ENCODE measurements at regions not wholly inside any gene's neighbourhood (a gene's known extent, or its start where the extent isn't known, plus 50 kb on each side); places are given as distances from the start of the nearest gene placed in this dataset.

- H3K4me1 Mint-ChIP-seq, result no peaks in the 10 kb centered on the region; the same call in 2 of the 3 replicates
- Histone ChIP-seq H3F3A (replicated peaks; ENCODE audit: low read depth) (no peaks in the 10 kb centered on the region), H3K27me3 (ENCODE audit: insufficient read depth) (no peaks in the 10 kb centered on the region; the same call in 1 of the 2 replicates), H3K4me2 (no peak overlapping the region), H2AFZ (no peak overlapping the region), H3K79me2 (replicated peaks; ENCODE audit: insufficient read depth) (no peaks in the 10 kb centered on the region), H4K20me1 (replicated peaks; ENCODE audit: insufficient read depth) (no peaks in the 10 kb centered on the region), H3K4me3 (no peak overlapping the region), H3K36me3 (ENCODE audit: insufficient read depth) (no peaks in the 10 kb centered on the region), H3K4me1 (ENCODE audit: insufficient read depth) (peaks cover 7% of the 10 kb centered on the region), H3K9me2 (ENCODE audit: insufficient read depth) (no peaks in the 10 kb centered on the region; the same call in 1 of the 2 replicates), H3K27ac (ENCODE audit: low read depth) (no peak overlapping the region)
- no peaks in the 10 kb centered on the region for H3K36me3 Mint-ChIP-seq (ENCODE audit: low read depth)
- no peaks in the 10 kb centered on the region for H3K9me3 Mint-ChIP-seq
- no peaks in the 10 kb centered on the region for H3K27me3 Mint-ChIP-seq (ENCODE audit: insufficient read depth, low read depth, poor library complexity)
- H3K27ac Mint-ChIP-seq, result no peak overlapping the region
- ATAC-seq, result no peak
- no peak overlapping the region for H3K4me3 Mint-ChIP-seq
- no peak for DNase-seq (ENCODE audit: low spot score)
- no peak for TF ChIP-seq CREB1 (CRISPR knock-in tag; IDR thresholded peaks at IDR 0.05; ENCODE audit: low read depth)
Measured at GRCh38 chr10:94199565-94199964, 163.2 kb downstream of the NOC3L start.

GRCh38 chr10:94200146-94200837 lies 162.4 kb downstream of the NOC3L start:
- Histone ChIP-seq H3K4me1 (ENCODE audit: insufficient read depth) (peaks cover 7% of the 10 kb centered on the region), H3K36me3 (ENCODE audit: insufficient read depth) (no peaks in the 10 kb centered on the region)
- H3K27ac Mint-ChIP-seq, result no peak overlapping the region
- TF ChIP-seq, protein P1, sequence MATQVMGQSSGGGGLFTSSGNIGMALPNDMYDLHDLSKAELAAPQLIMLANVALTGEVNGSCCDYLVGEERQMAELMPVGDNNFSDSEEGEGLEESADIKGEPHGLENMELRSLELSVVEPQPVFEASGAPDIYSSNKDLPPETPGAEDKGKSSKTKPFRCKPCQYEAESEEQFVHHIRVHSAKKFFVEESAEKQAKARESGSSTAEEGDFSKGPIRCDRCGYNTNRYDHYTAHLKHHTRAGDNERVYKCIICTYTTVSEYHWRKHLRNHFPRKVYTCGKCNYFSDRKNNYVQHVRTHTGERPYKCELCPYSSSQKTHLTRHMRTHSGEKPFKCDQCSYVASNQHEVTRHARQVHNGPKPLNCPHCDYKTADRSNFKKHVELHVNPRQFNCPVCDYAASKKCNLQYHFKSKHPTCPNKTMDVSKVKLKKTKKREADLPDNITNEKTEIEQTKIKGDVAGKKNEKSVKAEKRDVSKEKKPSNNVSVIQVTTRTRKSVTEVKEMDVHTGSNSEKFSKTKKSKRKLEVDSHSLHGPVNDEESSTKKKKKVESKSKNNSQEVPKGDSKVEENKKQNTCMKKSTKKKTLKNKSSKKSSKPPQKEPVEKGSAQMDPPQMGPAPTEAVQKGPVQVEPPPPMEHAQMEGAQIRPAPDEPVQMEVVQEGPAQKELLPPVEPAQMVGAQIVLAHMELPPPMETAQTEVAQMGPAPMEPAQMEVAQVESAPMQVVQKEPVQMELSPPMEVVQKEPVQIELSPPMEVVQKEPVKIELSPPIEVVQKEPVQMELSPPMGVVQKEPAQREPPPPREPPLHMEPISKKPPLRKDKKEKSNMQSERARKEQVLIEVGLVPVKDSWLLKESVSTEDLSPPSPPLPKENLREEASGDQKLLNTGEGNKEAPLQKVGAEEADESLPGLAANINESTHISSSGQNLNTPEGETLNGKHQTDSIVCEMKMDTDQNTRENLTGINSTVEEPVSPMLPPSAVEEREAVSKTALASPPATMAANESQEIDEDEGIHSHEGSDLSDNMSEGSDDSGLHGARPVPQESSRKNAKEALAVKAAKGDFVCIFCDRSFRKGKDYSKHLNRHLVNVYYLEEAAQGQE (IDR thresholded peaks at IDR 0.05; ENCODE audit: unreplicated experiment), result no peak
- TF ChIP-seq, protein P2, sequence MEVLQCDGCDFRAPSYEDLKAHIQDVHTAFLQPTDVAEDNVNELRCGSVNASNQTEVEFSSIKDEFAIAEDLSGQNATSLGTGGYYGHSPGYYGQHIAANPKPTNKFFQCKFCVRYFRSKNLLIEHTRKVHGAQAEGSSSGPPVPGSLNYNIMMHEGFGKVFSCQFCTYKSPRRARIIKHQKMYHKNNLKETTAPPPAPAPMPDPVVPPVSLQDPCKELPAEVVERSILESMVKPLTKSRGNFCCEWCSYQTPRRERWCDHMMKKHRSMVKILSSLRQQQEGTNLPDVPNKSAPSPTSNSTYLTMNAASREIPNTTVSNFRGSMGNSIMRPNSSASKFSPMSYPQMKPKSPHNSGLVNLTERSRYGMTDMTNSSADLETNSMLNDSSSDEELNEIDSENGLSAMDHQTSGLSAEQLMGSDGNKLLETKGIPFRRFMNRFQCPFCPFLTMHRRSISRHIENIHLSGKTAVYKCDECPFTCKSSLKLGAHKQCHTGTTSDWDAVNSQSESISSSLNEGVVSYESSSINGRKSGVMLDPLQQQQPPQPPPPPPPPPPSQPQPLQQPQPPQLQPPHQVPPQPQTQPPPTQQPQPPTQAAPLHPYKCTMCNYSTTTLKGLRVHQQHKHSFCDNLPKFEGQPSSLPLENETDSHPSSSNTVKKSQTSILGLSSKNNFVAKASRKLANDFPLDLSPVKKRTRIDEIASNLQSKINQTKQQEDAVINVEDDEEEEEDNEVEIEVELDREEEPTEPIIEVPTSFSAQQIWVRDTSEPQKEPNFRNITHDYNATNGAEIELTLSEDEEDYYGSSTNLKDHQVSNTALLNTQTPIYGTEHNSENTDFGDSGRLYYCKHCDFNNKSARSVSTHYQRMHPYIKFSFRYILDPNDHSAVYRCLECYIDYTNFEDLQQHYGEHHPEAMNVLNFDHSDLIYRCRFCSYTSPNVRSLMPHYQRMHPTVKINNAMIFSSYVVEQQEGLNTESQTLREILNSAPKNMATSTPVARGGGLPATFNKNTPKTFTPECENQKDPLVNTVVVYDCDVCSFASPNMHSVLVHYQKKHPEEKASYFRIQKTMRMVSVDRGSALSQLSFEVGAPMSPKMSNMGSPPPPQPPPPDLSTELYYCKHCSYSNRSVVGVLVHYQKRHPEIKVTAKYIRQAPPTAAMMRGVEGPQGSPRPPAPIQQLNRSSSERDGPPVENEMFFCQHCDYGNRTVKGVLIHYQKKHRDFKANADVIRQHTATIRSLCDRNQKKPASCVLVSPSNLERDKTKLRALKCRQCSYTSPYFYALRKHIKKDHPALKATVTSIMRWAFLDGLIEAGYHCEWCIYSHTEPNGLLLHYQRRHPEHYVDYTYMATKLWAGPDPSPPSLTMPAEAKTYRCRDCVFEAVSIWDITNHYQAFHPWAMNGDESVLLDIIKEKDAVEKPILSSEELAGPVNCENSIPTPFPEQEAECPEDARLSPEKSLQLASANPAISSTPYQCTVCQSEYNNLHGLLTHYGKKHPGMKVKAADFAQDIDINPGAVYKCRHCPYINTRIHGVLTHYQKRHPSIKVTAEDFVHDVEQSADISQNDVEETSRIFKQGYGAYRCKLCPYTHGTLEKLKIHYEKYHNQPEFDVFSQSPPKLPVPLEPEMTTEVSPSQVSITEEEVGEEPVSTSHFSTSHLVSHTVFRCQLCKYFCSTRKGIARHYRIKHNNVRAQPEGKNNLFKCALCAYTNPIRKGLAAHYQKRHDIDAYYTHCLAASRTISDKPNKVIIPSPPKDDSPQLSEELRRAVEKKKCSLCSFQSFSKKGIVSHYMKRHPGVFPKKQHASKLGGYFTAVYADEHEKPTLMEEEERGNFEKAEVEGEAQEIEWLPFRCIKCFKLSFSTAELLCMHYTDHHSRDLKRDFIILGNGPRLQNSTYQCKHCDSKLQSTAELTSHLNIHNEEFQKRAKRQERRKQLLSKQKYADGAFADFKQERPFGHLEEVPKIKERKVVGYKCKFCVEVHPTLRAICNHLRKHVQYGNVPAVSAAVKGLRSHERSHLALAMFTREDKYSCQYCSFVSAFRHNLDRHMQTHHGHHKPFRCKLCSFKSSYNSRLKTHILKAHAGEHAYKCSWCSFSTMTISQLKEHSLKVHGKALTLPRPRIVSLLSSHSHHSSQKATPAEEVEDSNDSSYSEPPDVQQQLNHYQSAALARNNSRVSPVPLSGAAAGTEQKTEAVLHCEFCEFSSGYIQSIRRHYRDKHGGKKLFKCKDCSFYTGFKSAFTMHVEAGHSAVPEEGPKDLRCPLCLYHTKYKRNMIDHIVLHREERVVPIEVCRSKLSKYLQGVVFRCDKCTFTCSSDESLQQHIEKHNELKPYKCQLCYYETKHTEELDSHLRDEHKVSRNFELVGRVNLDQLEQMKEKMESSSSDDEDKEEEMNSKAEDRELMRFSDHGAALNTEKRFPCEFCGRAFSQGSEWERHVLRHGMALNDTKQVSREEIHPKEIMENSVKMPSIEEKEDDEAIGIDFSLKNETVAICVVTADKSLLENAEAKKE (CRISPR knock-in tag; IDR thresholded peaks at IDR 0.05), result no peak
- TF ChIP-seq STAT1 (IDR thresholded peaks at IDR 0.05; ENCODE audit: unreplicated experiment) (no peak), CTCF (conservative IDR thresholded peaks at IDR 0.05; ENCODE audit: low read depth in 2 of 2) (no peak), CREB1 (CRISPR knock-in tag; IDR thresholded peaks at IDR 0.05; ENCODE audit: low read depth) (no peak), JUNB (IDR thresholded peaks at IDR 0.05; ENCODE audit: unreplicated experiment) (no peak), NANOG (IDR thresholded peaks at IDR 0.05; ENCODE audit: borderline replicate concordance) (no peak), ZNF114 (CRISPR knock-in tag; IDR thresholded peaks at IDR 0.05) (no peak), ZNF331 (CRISPR knock-in tag; IDR thresholded peaks at IDR 0.05; ENCODE audit: low read depth) (no peak), EZH2phosphoT487 (IDR thresholded peaks at IDR 0.05; ENCODE audit: unreplicated experiment) (no peak)

More at GRCh38 chr10:94200146-94200837, 162.4 kb downstream of the NOC3L start:
- Histone ChIP-seq H4K20me1 (replicated peaks; ENCODE audit: insufficient read depth) (no peaks in the 10 kb centered on the region), H3K9me2 (ENCODE audit: insufficient read depth) (no peaks in the 10 kb centered on the region; the same call in 1 of the 2 replicates), H3K4me3 (no peak overlapping the region), H3K79me2 (replicated peaks; ENCODE audit: insufficient read depth) (no peaks in the 10 kb centered on the region), H3K27me3 (ENCODE audit: insufficient read depth) (no peaks in the 10 kb centered on the region; the same call in 1 of the 2 replicates), H3K27ac (ENCODE audit: low read depth) (no peak overlapping the region), H3K4me2 (no peak overlapping the region), H2AFZ (no peak overlapping the region), H3F3A (replicated peaks; ENCODE audit: low read depth) (no peaks in the 10 kb centered on the region)
- ATAC-seq (no peak), DNase-seq (ENCODE audit: low spot score) (no peak)
- Mint-ChIP-seq H3K9me3 (no peaks in the 10 kb centered on the region), H3K36me3 (ENCODE audit: low read depth) (no peaks in the 10 kb centered on the region), H3K4me3 (no peak overlapping the region), H3K27me3 (ENCODE audit: insufficient read depth, low read depth, poor library complexity) (no peaks in the 10 kb centered on the region), H3K4me1 (peaks cover 3% of the 10 kb centered on the region; the same call in 2 of the 3 replicates)

Measured in GM23338 (cell line).